PC-9 (cell line): ENCODE measurements at regions not wholly inside any gene's neighbourhood (a gene's known extent, or its start where the extent isn't known, plus 50 kb on each side); places are given as distances from the start of the nearest gene placed in this dataset.

Experiments used
- CTCF ChIP-seq: fragments of 200-600 bp; sonication (generic); conservative IDR thresholded peaks from 2 replicates; pipeline ENCODE4 v1.6.1; 2017; ENCODE audit warnings: mixed run types, antibody characterized with exemption, mild to moderate bottlenecking, moderate library complexity
- EZH2 ChIP-seq: fragments of 200-600 bp; sonication (generic); IDR thresholded peaks from 2 replicates; pipeline ENCODE4 v1.8.0; 2017; ENCODE audit warnings: antibody characterized with exemption, low read depth

GRCh38 chr15:94644433-94644832 lies 413.1 kb downstream of the MCTP2 start:
- TF ChIP-seq CTCF (no peak), EZH2 (no peak)
